ENCODE measurements at regions not wholly inside any gene's neighbourhood (a gene's known extent, or its start where the extent isn't known, plus 50 kb on each side); places are given as distances from the start of the nearest gene placed in this dataset.
"Not testable (repeated sequence)": the region's sequence is repeated elsewhere in the genome, so short reads cannot be mapped to it uniquely, and the experiment has no call there.

DNA sequence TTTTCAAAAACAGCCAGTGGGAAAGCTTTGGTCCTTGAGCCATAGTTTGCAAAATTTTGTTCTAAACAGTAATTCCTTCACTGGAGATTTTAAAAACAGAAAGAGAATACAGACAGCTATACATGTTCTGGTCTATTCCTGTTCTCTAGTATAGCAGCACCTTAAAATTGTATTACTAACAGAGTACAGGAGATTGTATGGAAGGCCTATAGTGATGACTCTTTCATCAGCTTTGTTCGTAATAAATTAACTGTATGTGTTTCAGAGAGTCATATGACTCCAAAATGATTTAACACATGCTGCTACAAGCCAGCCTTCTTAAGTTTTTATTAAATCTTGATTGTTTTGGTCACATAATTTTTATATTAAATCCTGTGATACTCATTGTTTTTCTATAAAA, 1124.6 kb upstream of the FAM98A start:
- no peak for DNase-seq (ENCODE audit: low read depth)

DNA sequence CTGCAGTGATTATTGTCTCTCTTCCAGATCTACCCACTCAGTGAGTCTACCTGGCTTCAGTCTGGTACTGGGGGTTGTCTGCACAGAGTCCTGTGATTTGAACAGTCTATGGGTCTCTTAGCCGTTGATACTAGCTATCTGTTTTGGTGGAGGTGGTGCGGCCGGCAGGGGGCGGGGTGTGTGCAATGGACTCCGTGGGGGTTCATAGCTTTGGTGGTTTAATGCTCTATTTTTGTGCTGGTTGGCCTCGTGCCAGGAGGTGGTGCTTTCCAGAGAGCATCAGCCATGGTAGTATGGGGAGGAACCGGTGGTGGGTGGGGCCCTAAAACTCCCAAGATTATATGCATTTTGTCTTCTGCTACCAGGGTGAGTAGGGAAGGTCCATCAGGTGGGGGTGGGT, 1120.1 kb upstream of the FAM98A start:
- DNase-seq (ENCODE audit: low read depth) = no peak

DNA sequence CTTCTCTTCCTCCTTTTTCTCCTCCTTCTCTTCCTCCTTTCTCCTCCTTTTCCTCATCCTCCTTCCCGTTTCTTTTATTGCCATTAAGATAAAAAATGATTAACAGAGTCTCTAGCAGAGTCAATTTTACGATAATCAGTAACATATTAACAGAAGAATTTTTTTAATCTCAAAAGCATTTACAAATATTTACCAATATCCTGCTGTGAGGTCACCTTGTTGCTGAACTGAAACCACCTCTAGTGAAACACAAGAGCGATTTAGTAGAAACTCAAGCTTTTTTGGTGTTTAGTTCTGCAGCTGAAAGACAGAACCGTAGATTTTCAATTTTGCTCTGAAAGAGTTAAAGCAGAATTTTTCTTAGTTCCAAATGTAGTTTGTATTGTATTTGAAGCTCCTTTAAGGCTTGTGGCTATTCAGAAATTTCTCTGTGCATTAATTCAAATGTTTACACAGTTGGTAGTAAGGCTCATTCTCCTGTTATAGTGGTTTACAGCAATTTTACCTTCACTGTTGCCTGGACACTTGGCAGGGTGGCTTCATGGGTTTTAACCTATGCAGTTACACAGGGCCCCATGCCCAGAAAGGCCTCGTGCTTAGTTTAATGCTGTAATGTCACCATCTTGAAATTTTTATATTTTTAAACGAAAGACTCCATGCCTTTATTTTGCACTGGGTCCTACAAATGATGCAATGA, 1106.6 kb upstream of the FAM98A start:
- peak; percentile 88 for DNase-seq (ENCODE audit: low read depth)

GRCh38 chr2:34703292-34703691, 1104.2 kb upstream of the FAM98A start:
- no peak for DNase-seq (ENCODE audit: low read depth)

DNA sequence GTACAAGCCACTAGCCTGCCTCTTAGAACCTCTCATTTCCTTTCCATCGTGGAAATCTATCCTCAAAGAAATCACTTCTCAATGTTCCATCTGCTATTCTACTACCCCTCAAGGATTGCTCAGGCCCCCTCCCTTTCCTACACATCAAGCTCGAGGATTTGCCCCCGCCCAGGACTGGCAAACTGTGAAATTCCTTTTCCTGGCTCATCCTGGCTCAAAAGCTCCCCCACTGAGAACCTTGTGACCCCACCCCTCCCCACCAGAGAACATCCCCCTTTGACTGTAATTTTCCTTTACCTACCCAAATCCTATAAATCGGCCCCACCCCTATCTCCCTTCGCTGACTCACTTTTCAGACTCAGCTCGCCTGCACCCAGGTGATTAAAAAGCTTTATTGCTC, 1103.3 kb upstream of the FAM98A start:
- DNase-seq (ENCODE audit: low read depth) = not testable (repeated sequence)

DNA sequence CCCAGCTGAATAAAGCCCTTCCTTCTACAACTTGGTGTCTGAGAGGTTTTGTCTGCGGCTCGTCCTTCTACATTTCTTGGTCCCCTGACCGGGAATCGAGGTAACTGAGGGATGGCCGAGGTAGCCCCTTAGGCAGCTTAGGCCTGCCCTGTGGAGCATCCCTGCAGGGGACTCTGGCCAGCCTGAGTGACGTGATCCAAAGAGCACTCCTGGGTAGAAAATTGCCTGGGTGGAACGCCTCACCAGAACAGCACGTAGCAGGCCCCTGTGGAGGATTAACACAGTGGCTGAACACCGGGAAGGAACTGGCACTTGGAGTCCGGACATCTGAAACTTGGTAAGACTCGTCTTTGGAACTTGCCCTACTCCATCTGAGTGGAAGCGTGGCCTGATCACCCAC, 1078.5 kb upstream of the FAM98A start:
- DNase-seq (ENCODE audit: low read depth) = peak; percentile 68

- DNase-seq (ENCODE audit: low read depth) = peak; percentile 93
These were observed 1078.0 kb upstream of the FAM98A start for GRCh38 chr2:34677119-34677531.

DNA sequence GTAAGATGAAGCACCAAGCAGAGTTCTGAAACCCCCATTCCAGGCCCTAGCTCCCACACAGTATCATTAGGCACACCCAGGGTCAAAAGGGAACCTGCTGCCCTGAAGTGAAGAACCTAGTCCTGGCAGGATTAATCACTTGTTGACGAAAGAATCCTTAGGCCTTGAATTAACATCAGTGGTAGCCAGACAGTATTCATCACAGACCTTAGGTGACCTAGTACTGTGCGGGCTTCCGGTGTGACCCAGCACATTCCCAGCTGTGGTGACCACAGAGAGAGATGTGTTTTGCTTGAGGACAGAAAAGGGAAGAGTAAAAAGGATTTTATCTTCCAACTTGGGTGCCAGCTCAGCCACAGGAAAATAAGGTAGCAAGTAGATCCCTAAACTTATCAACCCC, 1071.4 kb upstream of the FAM98A start:
- DNase-seq (ENCODE audit: low read depth) = peak; percentile 80

DNA sequence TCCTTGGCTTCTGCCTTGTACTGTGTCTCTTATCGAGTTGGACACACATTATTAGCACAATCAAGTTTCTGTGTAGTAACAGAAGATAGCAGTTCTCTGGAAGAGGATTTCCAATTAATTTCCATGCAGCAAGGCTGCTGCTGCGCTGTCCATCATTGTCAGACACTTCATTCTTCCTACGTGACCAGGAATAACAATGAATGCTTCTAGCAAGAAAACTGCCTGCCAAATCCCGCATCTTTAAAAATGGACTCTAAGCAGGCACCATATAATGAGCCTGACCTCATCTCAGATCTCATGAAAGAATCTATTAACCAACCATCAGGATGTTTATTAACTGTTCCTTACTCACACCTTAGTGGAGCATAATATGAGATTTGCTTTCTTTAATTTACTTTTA, 1067.7 kb upstream of the FAM98A start:
- no peak for DNase-seq (ENCODE audit: low read depth)

- peak; percentile 92 for DNase-seq (ENCODE audit: low read depth)
These were observed 1065.2 kb upstream of the FAM98A start for GRCh38 chr2:34664266-34664665.

GRCh38 chr2:34663314-34663713, 1064.2 kb upstream of the FAM98A start:
- no peak for DNase-seq (ENCODE audit: low read depth)

GRCh38 chr2:34660741-34661140, 1061.6 kb upstream of the FAM98A start:
- DNase-seq (ENCODE audit: low read depth) = no peak

GRCh38 chr2:34656632-34657031, 1057.5 kb upstream of the FAM98A start:
- peak; percentile 47 for DNase-seq (ENCODE audit: low read depth)

DNA sequence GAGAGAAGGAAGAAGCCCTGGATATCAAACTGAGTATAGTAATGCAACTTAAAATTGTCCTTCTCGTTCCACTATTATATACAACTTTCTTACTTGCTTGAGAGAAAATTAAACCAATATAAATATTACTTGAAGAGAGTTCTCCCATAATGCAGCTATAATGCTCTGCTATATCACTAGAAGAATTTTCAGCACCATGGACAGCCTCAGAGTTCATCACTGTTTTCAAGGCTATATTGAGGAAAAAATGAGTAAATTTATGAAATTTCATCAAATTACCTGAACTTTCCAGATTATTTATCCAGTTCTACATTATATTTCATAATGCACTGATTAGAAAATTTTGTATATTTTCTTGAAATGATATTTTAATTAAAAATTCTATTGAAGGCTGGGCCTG, 1053.5 kb upstream of the FAM98A start:
- no peak for DNase-seq (ENCODE audit: low read depth)

DNA sequence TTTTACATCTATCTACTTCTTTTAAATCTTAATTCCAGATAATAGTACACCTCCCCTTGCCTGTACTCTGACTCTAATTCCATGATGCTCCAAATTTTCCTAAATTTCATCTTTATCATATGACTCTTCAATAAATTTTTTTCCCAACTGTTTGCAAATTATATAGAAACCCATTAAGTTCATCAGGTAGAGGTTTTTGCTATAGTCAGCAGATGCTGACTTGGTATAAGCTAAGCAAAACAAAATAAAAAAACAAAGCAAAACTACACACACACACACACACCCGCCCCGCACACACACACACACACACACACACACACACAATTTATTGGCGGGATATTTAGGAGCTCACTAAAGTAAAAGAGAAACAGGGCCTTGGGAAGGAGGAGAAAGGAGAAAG, 1047.8 kb upstream of the FAM98A start:
- no peak for DNase-seq (ENCODE audit: low read depth)

- DNase-seq (ENCODE audit: low read depth) = no peak
These were observed 1033.2 kb upstream of the FAM98A start for GRCh38 chr2:34632327-34632726.

GRCh38 chr2:34627003-34627402, 1027.9 kb upstream of the FAM98A start:
- DNase-seq (ENCODE audit: low read depth) = peak; percentile 99

DNA sequence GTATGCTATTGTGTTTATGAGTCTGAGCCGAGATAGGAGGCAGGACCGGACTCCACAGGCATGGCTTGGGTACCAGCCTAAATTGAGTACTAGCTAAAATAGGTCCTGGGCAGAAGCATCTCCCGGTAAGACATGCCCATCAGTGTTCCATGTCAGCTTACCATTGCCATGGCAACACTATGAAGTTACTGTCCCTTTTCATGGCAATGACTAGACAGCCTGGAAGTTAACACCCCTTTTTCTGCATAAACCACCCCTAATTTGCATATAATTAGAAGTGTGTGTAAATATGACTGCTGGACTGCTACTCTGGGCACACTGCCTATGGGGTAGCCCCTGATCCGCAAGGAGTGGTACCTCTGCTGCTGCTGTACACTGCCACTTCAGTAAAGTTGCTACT, 1005.1 kb upstream of the FAM98A start:
- no peak for DNase-seq (ENCODE audit: low read depth)

DNA sequence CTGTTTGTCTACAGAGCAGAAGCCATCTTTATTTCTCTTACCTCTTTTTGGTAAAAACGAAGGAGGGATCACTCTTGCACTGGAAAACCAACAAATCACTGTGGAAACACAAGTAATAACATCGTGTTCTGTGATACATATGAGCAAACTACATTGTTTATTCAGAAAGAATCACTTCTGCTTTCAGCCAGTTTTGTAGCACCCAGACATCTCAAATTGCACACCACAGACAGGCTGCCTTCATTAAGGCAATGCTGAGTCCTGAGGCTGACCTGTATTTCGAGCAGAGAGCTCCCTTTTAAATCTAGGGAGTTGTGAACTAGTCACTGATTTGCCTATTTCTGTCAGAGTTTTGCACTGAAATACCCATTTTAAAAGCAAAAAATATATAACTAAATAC, 1003.2 kb upstream of the FAM98A start:
- no peak for DNase-seq (ENCODE audit: low read depth)

- DNase-seq (ENCODE audit: low read depth) = no peak
These were observed 1002.5 kb upstream of the FAM98A start for GRCh38 chr2:34601561-34601960.

DNA sequence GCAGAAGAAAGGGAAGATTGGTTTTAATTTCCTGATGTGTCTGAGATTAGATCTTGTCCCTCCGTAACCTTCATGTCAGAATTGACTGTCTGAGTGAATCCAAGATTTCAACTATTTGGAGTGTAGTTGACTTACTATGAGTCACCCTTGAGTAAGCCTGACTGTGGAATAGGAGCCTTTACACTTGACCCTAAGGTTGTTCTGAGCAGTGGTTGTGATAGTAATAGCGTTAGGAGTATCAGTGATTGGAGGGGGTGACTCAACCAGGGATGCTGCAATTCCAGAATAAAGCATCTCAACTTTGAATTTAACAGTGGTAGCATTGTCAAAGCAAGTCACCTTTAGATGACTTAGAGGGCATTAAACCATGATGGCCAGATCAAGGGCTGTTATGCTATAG, 979.5 kb upstream of the FAM98A start:
- peak; percentile 90 for DNase-seq (ENCODE audit: low read depth)

DNA sequence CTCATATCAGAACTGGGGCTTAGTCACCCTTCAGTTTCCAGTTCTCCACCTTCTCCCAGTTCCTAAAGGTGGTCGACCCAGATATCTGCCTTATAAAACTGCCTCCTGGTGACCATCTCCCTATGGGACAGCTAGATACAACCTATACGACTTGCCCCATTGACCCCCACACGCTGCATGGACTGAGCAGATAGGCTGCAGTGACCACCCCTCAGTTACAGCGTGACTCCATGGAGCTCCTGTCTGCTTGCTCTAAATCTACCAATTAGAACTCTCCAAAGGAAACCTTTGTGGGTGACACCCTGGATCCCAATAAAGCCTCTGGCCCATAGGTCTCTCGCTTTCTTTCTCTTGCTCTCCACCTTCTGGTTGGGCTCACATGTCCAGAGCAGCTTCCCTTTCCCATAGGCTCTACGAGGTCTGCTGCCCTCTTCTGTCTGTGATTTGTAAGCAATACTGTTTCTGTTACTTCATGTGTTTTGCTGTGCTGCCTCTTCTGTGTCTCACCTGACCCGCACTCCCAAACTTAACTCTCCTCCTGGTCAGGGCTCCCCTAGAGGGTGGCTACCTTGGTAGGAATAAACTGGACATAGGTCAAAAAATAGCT, 971.3 kb upstream of the FAM98A start:
- DNase-seq (ENCODE audit: low read depth) = peak; percentile 75

GRCh38 chr2:34567128-34567527, 968.0 kb upstream of the FAM98A start:
- DNase-seq (ENCODE audit: low read depth) = no peak

DNA sequence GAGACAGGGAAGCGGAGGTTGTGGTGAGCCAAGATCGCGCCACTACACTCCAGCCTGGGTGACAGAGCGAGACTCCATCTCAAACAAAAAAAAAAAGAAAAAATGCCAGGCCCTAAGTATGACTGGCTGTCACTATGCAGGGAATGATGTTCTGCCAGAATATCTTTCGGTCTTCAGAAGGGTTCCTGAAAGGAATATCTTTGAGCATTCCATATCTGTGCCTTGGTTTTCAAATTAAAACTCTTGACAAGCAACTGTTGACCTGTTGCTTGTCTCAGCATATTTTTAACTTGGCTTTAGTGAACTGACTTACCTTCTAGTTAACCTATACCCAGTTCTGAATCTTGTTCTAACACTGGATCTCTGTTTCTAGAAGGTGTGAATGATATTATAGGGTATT, 953.2 kb upstream of the FAM98A start:
- DNase-seq (ENCODE audit: low read depth) = no peak
